ENCODE measurements at regions not wholly inside any gene's neighbourhood (a gene's known extent, or its start where the extent isn't known, plus 50 kb on each side); places are given as distances from the start of the nearest gene placed in this dataset.

- H3K79me1 ChIP-seq (replicated peaks; ENCODE audit: low read length, poor library complexity, severe bottlenecking) = no peaks in the 10 kb centered on the region
- H4K91ac ChIP-seq (ENCODE audit: low read length) = no peak overlapping the region
- H3K9me3 ChIP-seq (ENCODE audit: control insufficient read depth, low read length) = peaks cover 4% of the 10 kb centered on the region
- no peak overlapping the region for H2BK15ac ChIP-seq (ENCODE audit: low read depth, poor library complexity, severe bottlenecking)
- no CpG with 5 or more reads among the region's 3 CpGs for WGBS
- no peaks in the 10 kb centered on the region for H3K4me1 ChIP-seq (ENCODE audit: control insufficient read depth, insufficient read depth, low read depth, low read length)
- no peak overlapping the region for H2AK5ac ChIP-seq (ENCODE audit: low read length, severe bottlenecking)
- no peak overlapping the region for H3K27ac ChIP-seq (ENCODE audit: low read length, poor library complexity, severe bottlenecking)
- no peak overlapping the region for H3K4ac ChIP-seq (ENCODE audit: low read depth in 1 of 2, low read length in 2 of 2)
- no peak overlapping the region for H3K23ac ChIP-seq (ENCODE audit: low read length in 2 of 2)
- no peak overlapping the region for H3K4me3 ChIP-seq (ENCODE audit: insufficient read depth in 1 of 2, low read depth in 1 of 2, low read length in 2 of 2)
- H2AFZ ChIP-seq (ENCODE audit: low read depth, low read length) = no peak overlapping the region
- H3K18ac ChIP-seq (ENCODE audit: low read depth in 1 of 2, low read length in 2 of 2) = no peak overlapping the region
- no peaks in the 10 kb centered on the region for H3K36me3 ChIP-seq (ENCODE audit: control insufficient read depth in 1 of 2, insufficient read depth in 2 of 2, low read depth in 1 of 2, low read length in 2 of 2)
- H3K27me3 ChIP-seq (ENCODE audit: control insufficient read depth in 1 of 2, insufficient read depth in 1 of 2, low read length in 2 of 2) = no peaks in the 10 kb centered on the region
- no peak overlapping the region for H4K8ac ChIP-seq (ENCODE audit: low read length)
- no peak overlapping the region for H2BK120ac ChIP-seq (ENCODE audit: low read depth, low read length)
- H3K14ac ChIP-seq (ENCODE audit: low read length in 2 of 2) = no peak overlapping the region
- no peak overlapping the region for H3K4me2 ChIP-seq (ENCODE audit: low read length, poor library complexity, severe bottlenecking)
- H2BK12ac ChIP-seq (ENCODE audit: low read length in 2 of 2) = no peak overlapping the region
- H3K9ac ChIP-seq (ENCODE audit: low read length) = no peak overlapping the region
- no peak for DNase-seq
- no peak overlapping the region for H2BK5ac ChIP-seq (ENCODE audit: low read depth, low read length, poor library complexity, severe bottlenecking)
These were observed 1281.9 kb upstream of the PIK3C3 start for GRCh38 chr18:40673150-40673549.

GRCh38 chr18:40672590-40672989 is 1282.4 kb upstream of the PIK3C3 start:
- H3K18ac ChIP-seq (ENCODE audit: low read depth in 1 of 2, low read length in 2 of 2) = no peak overlapping the region
- H2AFZ ChIP-seq (ENCODE audit: low read depth, low read length) = no peak overlapping the region
- no peak overlapping the region for H2BK5ac ChIP-seq (ENCODE audit: low read depth, low read length, poor library complexity, severe bottlenecking)
- no peak overlapping the region for H3K9ac ChIP-seq (ENCODE audit: low read length)
- H3K27me3 ChIP-seq (ENCODE audit: control insufficient read depth in 1 of 2, insufficient read depth in 1 of 2, low read length in 2 of 2) = no peaks in the 10 kb centered on the region
- no peak overlapping the region for H2BK12ac ChIP-seq (ENCODE audit: low read length in 2 of 2)
- no peak overlapping the region for H2AK5ac ChIP-seq (ENCODE audit: low read length, severe bottlenecking)
- no peak overlapping the region for H3K23ac ChIP-seq (ENCODE audit: low read length in 2 of 2)
- H3K4me1 ChIP-seq (ENCODE audit: control insufficient read depth, insufficient read depth, low read depth, low read length) = no peaks in the 10 kb centered on the region
- no peak for DNase-seq
- H4K91ac ChIP-seq (ENCODE audit: low read length) = no peak overlapping the region
- H3K27ac ChIP-seq (ENCODE audit: low read length, poor library complexity, severe bottlenecking) = no peak overlapping the region
- H3K9me3 ChIP-seq (ENCODE audit: control insufficient read depth, low read length) = peaks cover 4% of the 10 kb centered on the region
- H3K4me2 ChIP-seq (ENCODE audit: low read length, poor library complexity, severe bottlenecking) = no peak overlapping the region
- H4K8ac ChIP-seq (ENCODE audit: low read length) = no peak overlapping the region
- no peaks in the 10 kb centered on the region for H3K79me1 ChIP-seq (replicated peaks; ENCODE audit: low read length, poor library complexity, severe bottlenecking)
- no peak overlapping the region for H2BK120ac ChIP-seq (ENCODE audit: low read depth, low read length)
- no peaks in the 10 kb centered on the region for H3K36me3 ChIP-seq (ENCODE audit: control insufficient read depth in 1 of 2, insufficient read depth in 2 of 2, low read depth in 1 of 2, low read length in 2 of 2)
- no peak overlapping the region for H3K4me3 ChIP-seq (ENCODE audit: insufficient read depth in 1 of 2, low read depth in 1 of 2, low read length in 2 of 2)
- 79% methylated on average over 2 of the region's 4 CpGs for WGBS
- H3K4ac ChIP-seq (ENCODE audit: low read depth in 1 of 2, low read length in 2 of 2) = no peak overlapping the region
- H2BK15ac ChIP-seq (ENCODE audit: low read depth, poor library complexity, severe bottlenecking) = no peak overlapping the region
- H3K14ac ChIP-seq (ENCODE audit: low read length in 2 of 2) = no peak overlapping the region

- Histone ChIP-seq H4K91ac (ENCODE audit: low read length) (no peak overlapping the region), H3K27ac (ENCODE audit: low read length, poor library complexity, severe bottlenecking) (no peak overlapping the region), H3K9ac (ENCODE audit: low read length) (no peak overlapping the region), H2BK15ac (ENCODE audit: low read depth, poor library complexity, severe bottlenecking) (no peak overlapping the region), H2BK5ac (ENCODE audit: low read depth, low read length, poor library complexity, severe bottlenecking) (no peak overlapping the region), H3K4me3 (ENCODE audit: insufficient read depth in 1 of 2, low read depth in 1 of 2, low read length in 2 of 2) (no peak overlapping the region), H3K14ac (ENCODE audit: low read length in 2 of 2) (no peak overlapping the region), H3K9me3 (ENCODE audit: control insufficient read depth, low read length) (peaks cover 4% of the 10 kb centered on the region), H3K23ac (ENCODE audit: low read length in 2 of 2) (no peak overlapping the region), H2AFZ (ENCODE audit: low read depth, low read length) (no peak overlapping the region), H3K79me1 (replicated peaks; ENCODE audit: low read length, poor library complexity, severe bottlenecking) (no peaks in the 10 kb centered on the region), H3K4me2 (ENCODE audit: low read length, poor library complexity, severe bottlenecking) (no peak overlapping the region), H2AK5ac (ENCODE audit: low read length, severe bottlenecking) (no peak overlapping the region), H3K27me3 (ENCODE audit: control insufficient read depth in 1 of 2, insufficient read depth in 1 of 2, low read length in 2 of 2) (no peaks in the 10 kb centered on the region), H2BK120ac (ENCODE audit: low read depth, low read length) (no peak overlapping the region), H4K8ac (ENCODE audit: low read length) (no peak overlapping the region), H3K4ac (ENCODE audit: low read depth in 1 of 2, low read length in 2 of 2) (no peak overlapping the region), H3K4me1 (ENCODE audit: control insufficient read depth, insufficient read depth, low read depth, low read length) (no peaks in the 10 kb centered on the region), H3K36me3 (ENCODE audit: control insufficient read depth in 1 of 2, insufficient read depth in 2 of 2, low read depth in 1 of 2, low read length in 2 of 2) (no peaks in the 10 kb centered on the region), H3K18ac (ENCODE audit: low read depth in 1 of 2, low read length in 2 of 2) (no peak overlapping the region), H2BK12ac (ENCODE audit: low read length in 2 of 2) (no peak overlapping the region)
- DNase-seq = no peak
- WGBS = 83% methylated on average over 6 of the region's 8 CpGs
These were observed 1284.2 kb upstream of the PIK3C3 start for GRCh38 chr18:40670668-40671375.

GRCh38 chr18:40662898-40663437 is 1292.1 kb upstream of the PIK3C3 start:
- H3K27me3 ChIP-seq (ENCODE audit: control insufficient read depth in 1 of 2, insufficient read depth in 1 of 2, low read length in 2 of 2) = no peaks in the 10 kb centered on the region
- H2BK120ac ChIP-seq (ENCODE audit: low read depth, low read length) = no peak overlapping the region
- H3K14ac ChIP-seq (ENCODE audit: low read length in 2 of 2) = no peak overlapping the region
- no peak overlapping the region for H3K23ac ChIP-seq (ENCODE audit: low read length in 2 of 2)
- H2BK5ac ChIP-seq (ENCODE audit: low read depth, low read length, poor library complexity, severe bottlenecking) = no peak overlapping the region
- no peak overlapping the region for H2AFZ ChIP-seq (ENCODE audit: low read depth, low read length)
- no peaks in the 10 kb centered on the region for H3K4me1 ChIP-seq (ENCODE audit: control insufficient read depth, insufficient read depth, low read depth, low read length)
- no peak overlapping the region for H3K9ac ChIP-seq (ENCODE audit: low read length)
- H2BK12ac ChIP-seq (ENCODE audit: low read length in 2 of 2) = no peak overlapping the region
- H3K4me3 ChIP-seq (ENCODE audit: insufficient read depth in 1 of 2, low read depth in 1 of 2, low read length in 2 of 2) = no peak overlapping the region
- WGBS = 88% methylated on average over 11 of the region's 16 CpGs
- no peak overlapping the region for H3K4ac ChIP-seq (ENCODE audit: low read depth in 1 of 2, low read length in 2 of 2)
- H3K18ac ChIP-seq (ENCODE audit: low read depth in 1 of 2, low read length in 2 of 2) = no peak overlapping the region
- no peak overlapping the region for H2BK15ac ChIP-seq (ENCODE audit: low read depth, poor library complexity, severe bottlenecking)
- H3K9me3 ChIP-seq (ENCODE audit: control insufficient read depth, low read length) = no peaks in the 10 kb centered on the region
- H4K8ac ChIP-seq (ENCODE audit: low read length) = no peak overlapping the region
- no peak overlapping the region for H4K91ac ChIP-seq (ENCODE audit: low read length)
- DNase-seq = no peak
- no peaks in the 10 kb centered on the region for H3K79me1 ChIP-seq (replicated peaks; ENCODE audit: low read length, poor library complexity, severe bottlenecking)
- no peaks in the 10 kb centered on the region for H3K36me3 ChIP-seq (ENCODE audit: control insufficient read depth in 1 of 2, insufficient read depth in 2 of 2, low read depth in 1 of 2, low read length in 2 of 2)
- H3K4me2 ChIP-seq (ENCODE audit: low read length, poor library complexity, severe bottlenecking) = no peak overlapping the region
- no peak overlapping the region for H2AK5ac ChIP-seq (ENCODE audit: low read length, severe bottlenecking)
- H3K27ac ChIP-seq (ENCODE audit: low read length, poor library complexity, severe bottlenecking) = no peak overlapping the region
